Liver (tissue), 8 donors: ENCODE measurements at regions not wholly inside any gene's neighbourhood (a gene's known extent, or its start where the extent isn't known, plus 50 kb on each side); places are given as distances from the start of the nearest gene placed in this dataset.

Experiments used
- DNase-seq: peaks from one replicate; pipeline ENCODE4 v3.0.0-alpha.2; 2017; ENCODE audit warnings: low spot score
- H3K27ac ChIP-seq, 2 donors: one replicate each; pipeline ENCODE4 v1.7.0; 2013; ENCODE audit warnings: inconsistent platforms in 2 of 2, low read length in 2 of 2, control low read depth in 1 of 2, low read depth in 1 of 2, mild to moderate bottlenecking in 1 of 2
- H3K27me3 ChIP-seq, 4 donors: one replicate each; pipeline versions ENCODE4 v1.6.1 to v1.7.0; 2013; ENCODE audit warnings: low read length in 3 of 4, inconsistent platforms in 1 of 4, mild to moderate bottlenecking in 1 of 4, moderate library complexity in 1 of 4; ENCODE audit not compliant: control insufficient read depth in 4 of 4, insufficient read depth in 4 of 4
- H3K36me3 ChIP-seq, 4 donors: one replicate each; pipeline versions ENCODE4 v1.6.1 to v1.7.0; 2013; ENCODE audit warnings: low read length in 3 of 4, mild to moderate bottlenecking in 3 of 4, low read depth in 1 of 4, moderate library complexity in 1 of 4; ENCODE audit not compliant: control insufficient read depth in 4 of 4, insufficient read depth in 3 of 4
- H3K4me1 ChIP-seq, 4 donors: one replicate each; pipeline versions ENCODE4 v1.6.1 to v1.7.0; 2013; ENCODE audit warnings: low read length in 3 of 4, mild to moderate bottlenecking in 3 of 4, moderate library complexity in 1 of 4; ENCODE audit not compliant: control insufficient read depth in 4 of 4, insufficient read depth in 4 of 4
- H3K4me3 ChIP-seq, 3 donors: one replicate each; pipeline versions ENCODE4 v1.6.1 to v1.7.0; 2013; ENCODE audit warnings: low read length in 3 of 3, control low read depth in 1 of 3, low read depth in 1 of 3, mild to moderate bottlenecking in 1 of 3
- H3K9ac ChIP-seq, 2 donors: one replicate each; pipeline ENCODE4 v1.7.0; 2013; ENCODE audit warnings: low read length in 2 of 2, mild to moderate bottlenecking in 2 of 2, moderate library complexity in 2 of 2, control low read depth in 1 of 2, low read depth in 1 of 2
- H3K9me3 ChIP-seq, 4 donors: one replicate each; pipeline versions ENCODE4 v1.6.1 to v1.7.0; 2013; ENCODE audit warnings: low read length in 3 of 4; ENCODE audit not compliant: control insufficient read depth in 4 of 4
- EGR1 ChIP-seq, 2 donors: IDR thresholded peaks; 2 replicates each; pipeline ENCODE4 v1.6.1; 2016 to 2018; ENCODE audit warnings: antibody characterized with exemption in 2 of 2, low read depth in 2 of 2
- FOXA1 ChIP-seq: IDR thresholded peaks from 2 replicates; pipeline ENCODE4 v1.6.1; 2016; ENCODE audit warnings: antibody characterized with exemption
- FOXA2 ChIP-seq: IDR thresholded peaks from 2 replicates; pipeline ENCODE4 v1.6.1; 2016; ENCODE audit warnings: antibody characterized with exemption
- GABPA ChIP-seq, 2 donors: IDR thresholded peaks in 1 of 2; conservative IDR thresholded peaks in 1 of 2; 2 replicates each; pipeline ENCODE4 v1.6.1; 2016; ENCODE audit warnings: antibody characterized with exemption in 2 of 2, mild to moderate bottlenecking in 1 of 2, moderate library complexity in 1 of 2
- HNF4A ChIP-seq, 2 donors: conservative IDR thresholded peaks; 2 replicates each; pipeline ENCODE4 v1.6.1; 2016; ENCODE audit warnings: antibody characterized with exemption in 2 of 2, mild to moderate bottlenecking in 2 of 2
- JUND ChIP-seq, 2 donors: IDR thresholded peaks; 2 replicates each; pipeline ENCODE4 v1.6.1; 2016; ENCODE audit warnings: antibody characterized with exemption in 2 of 2
- NR2F2 ChIP-seq: IDR thresholded peaks from 2 replicates; pipeline ENCODE4 v1.6.1; 2016; ENCODE audit warnings: antibody characterized with exemption
- RAD21 ChIP-seq, 2 donors: IDR thresholded peaks; 2 replicates each; pipeline ENCODE4 v1.6.1; 2016; ENCODE audit warnings: antibody characterized with exemption in 2 of 2, mild to moderate bottlenecking in 2 of 2
- RXRA ChIP-seq, 2 donors: IDR thresholded peaks; 2 replicates each; pipeline ENCODE4 v1.6.1; 2017 to 2018; ENCODE audit warnings: antibody characterized with exemption in 2 of 2, mild to moderate bottlenecking in 1 of 2
- SP1 ChIP-seq: IDR thresholded peaks from 2 replicates; pipeline ENCODE4 v1.6.1; 2018; ENCODE audit warnings: antibody characterized with exemption, mild to moderate bottlenecking
- TAF1 ChIP-seq: conservative IDR thresholded peaks from 2 replicates; pipeline ENCODE4 v1.6.1; 2016; ENCODE audit warnings: antibody characterized with exemption, mild to moderate bottlenecking
- YY1 ChIP-seq: IDR thresholded peaks from 2 replicates; pipeline ENCODE4 v1.6.1; 2016; ENCODE audit warnings: antibody characterized with exemption, mild to moderate bottlenecking
- WGBS: extraction: QIAGEN DNeasy Blood & Tissue Kit; methylation state at CpG from one replicate; pipeline ENCODE4 v1.1.7; 2013; 5-methylcytosine and 5-hydroxymethylcytosine counted together
- TF ChIP-seq, protein P1 (sequence below): fragments of 150-350 bp; IDR thresholded peaks from 2 replicates; pipeline ENCODE4 v1.5.1; 2017; ENCODE audit warnings: improper control_type of control experiment, low read depth, low read length; ENCODE audit not compliant: missing input control
- TF ChIP-seq, protein P2 (sequence below): IDR thresholded peaks from 2 replicates; pipeline ENCODE4 v1.6.1; 2016; ENCODE audit warnings: antibody characterized with exemption, mild to moderate bottlenecking
- TF ChIP-seq, protein P3 (sequence below): IDR thresholded peaks from 2 replicates; pipeline ENCODE4 v1.6.1; 2016; ENCODE audit warnings: antibody characterized with exemption
- TF ChIP-seq, protein P4 (sequence below): IDR thresholded peaks from 2 replicates; pipeline ENCODE4 v1.6.1; 2016; ENCODE audit warnings: antibody characterized with exemption
- TF ChIP-seq, protein P5 (sequence below): IDR thresholded peaks from 2 replicates; pipeline ENCODE4 v1.6.1; 2016; ENCODE audit warnings: antibody characterized with exemption
- donor health status: healthy.
- donor health status: healthy.
- donor health status: healthy.
- donor health status: healthy.
- donor health status: healthy.

DNA sequence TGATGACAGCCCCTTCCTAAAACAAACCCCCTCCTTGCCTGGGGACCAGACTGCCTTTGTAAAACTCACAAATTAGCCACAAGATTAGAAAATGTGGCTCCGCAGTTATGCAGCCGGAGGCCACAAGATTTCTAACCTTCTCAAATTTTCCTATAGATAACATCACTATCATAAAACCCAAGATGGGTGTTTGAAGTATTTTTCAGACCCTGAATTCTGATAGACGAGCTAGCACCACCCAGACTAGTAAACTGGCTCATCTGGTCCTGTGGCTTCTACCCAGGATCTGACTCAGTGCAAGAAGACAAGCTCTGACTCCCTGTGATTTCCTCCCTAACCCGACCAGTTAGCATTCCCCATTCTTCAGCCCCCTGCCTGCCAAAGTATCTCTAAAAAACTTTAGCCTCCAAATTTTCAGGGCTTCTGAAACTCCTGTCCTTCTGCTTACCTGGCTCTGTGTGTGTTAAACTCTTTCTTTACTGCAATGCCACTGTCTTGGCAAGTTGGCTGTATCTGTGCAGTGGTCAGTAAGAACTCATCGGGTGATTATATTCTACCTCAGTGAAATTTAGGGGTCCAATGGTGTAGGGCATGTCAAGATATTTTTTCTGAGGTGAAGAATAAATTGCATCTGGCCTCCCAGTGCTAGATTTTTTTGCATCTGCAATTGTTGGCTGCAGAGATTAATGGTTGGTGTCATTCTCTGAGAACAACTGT is 102.1 kb downstream of the S1PR1 start:
- TF ChIP-seq, protein P1, sequence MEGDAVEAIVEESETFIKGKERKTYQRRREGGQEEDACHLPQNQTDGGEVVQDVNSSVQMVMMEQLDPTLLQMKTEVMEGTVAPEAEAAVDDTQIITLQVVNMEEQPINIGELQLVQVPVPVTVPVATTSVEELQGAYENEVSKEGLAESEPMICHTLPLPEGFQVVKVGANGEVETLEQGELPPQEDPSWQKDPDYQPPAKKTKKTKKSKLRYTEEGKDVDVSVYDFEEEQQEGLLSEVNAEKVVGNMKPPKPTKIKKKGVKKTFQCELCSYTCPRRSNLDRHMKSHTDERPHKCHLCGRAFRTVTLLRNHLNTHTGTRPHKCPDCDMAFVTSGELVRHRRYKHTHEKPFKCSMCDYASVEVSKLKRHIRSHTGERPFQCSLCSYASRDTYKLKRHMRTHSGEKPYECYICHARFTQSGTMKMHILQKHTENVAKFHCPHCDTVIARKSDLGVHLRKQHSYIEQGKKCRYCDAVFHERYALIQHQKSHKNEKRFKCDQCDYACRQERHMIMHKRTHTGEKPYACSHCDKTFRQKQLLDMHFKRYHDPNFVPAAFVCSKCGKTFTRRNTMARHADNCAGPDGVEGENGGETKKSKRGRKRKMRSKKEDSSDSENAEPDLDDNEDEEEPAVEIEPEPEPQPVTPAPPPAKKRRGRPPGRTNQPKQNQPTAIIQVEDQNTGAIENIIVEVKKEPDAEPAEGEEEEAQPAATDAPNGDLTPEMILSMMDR = no peak
- no peak for TF ChIP-seq RAD21 (IDR thresholded peaks at IDR 0.05)
- TF ChIP-seq, protein P2, sequence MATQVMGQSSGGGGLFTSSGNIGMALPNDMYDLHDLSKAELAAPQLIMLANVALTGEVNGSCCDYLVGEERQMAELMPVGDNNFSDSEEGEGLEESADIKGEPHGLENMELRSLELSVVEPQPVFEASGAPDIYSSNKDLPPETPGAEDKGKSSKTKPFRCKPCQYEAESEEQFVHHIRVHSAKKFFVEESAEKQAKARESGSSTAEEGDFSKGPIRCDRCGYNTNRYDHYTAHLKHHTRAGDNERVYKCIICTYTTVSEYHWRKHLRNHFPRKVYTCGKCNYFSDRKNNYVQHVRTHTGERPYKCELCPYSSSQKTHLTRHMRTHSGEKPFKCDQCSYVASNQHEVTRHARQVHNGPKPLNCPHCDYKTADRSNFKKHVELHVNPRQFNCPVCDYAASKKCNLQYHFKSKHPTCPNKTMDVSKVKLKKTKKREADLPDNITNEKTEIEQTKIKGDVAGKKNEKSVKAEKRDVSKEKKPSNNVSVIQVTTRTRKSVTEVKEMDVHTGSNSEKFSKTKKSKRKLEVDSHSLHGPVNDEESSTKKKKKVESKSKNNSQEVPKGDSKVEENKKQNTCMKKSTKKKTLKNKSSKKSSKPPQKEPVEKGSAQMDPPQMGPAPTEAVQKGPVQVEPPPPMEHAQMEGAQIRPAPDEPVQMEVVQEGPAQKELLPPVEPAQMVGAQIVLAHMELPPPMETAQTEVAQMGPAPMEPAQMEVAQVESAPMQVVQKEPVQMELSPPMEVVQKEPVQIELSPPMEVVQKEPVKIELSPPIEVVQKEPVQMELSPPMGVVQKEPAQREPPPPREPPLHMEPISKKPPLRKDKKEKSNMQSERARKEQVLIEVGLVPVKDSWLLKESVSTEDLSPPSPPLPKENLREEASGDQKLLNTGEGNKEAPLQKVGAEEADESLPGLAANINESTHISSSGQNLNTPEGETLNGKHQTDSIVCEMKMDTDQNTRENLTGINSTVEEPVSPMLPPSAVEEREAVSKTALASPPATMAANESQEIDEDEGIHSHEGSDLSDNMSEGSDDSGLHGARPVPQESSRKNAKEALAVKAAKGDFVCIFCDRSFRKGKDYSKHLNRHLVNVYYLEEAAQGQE = no peak
- no peak for TF ChIP-seq RXRA (IDR thresholded peaks at IDR 0.05)
- TF ChIP-seq GABPA (IDR thresholded peaks at IDR 0.05 in 1 of 2, conservative IDR thresholded peaks at IDR 0.05 in 1 of 2) = no peak
- TF ChIP-seq NR2F2 = no peak
- TF ChIP-seq SP1 = no peak
- TF ChIP-seq TAF1 = no peak
- TF ChIP-seq FOXA1 = no peak
- no peak for TF ChIP-seq JUND (IDR thresholded peaks at IDR 0.05)
- TF ChIP-seq HNF4A (conservative IDR thresholded peaks at IDR 0.05) = no peak
- TF ChIP-seq, protein P3, sequence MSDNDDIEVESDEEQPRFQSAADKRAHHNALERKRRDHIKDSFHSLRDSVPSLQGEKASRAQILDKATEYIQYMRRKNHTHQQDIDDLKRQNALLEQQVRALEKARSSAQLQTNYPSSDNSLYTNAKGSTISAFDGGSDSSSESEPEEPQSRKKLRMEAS = no peak
- no peak for TF ChIP-seq EGR1 (IDR thresholded peaks at IDR 0.05; ENCODE audit: low read depth in 2 of 2)
- TF ChIP-seq, protein P4, sequence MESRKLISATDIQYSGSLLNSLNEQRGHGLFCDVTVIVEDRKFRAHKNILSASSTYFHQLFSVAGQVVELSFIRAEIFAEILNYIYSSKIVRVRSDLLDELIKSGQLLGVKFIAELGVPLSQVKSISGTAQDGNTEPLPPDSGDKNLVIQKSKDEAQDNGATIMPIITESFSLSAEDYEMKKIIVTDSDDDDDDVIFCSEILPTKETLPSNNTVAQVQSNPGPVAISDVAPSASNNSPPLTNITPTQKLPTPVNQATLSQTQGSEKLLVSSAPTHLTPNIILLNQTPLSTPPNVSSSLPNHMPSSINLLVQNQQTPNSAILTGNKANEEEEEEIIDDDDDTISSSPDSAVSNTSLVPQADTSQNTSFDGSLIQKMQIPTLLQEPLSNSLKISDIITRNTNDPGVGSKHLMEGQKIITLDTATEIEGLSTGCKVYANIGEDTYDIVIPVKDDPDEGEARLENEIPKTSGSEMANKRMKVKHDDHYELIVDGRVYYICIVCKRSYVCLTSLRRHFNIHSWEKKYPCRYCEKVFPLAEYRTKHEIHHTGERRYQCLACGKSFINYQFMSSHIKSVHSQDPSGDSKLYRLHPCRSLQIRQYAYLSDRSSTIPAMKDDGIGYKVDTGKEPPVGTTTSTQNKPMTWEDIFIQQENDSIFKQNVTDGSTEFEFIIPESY = no peak
- Histone ChIP-seq H3K4me3 (no peak overlapping the region), H3K9ac (no peak overlapping the region), H3K36me3 (no peaks in the 10 kb centered on the region), H3K27ac (no peak overlapping the region), H3K9me3 (peaks cover 0 to 9% (median 6%) of the 10 kb centered on the region in 4 donors), H3K27me3 (no peaks in the 10 kb centered on the region), H3K4me1 (no peaks in the 10 kb centered on the region)
- 68% methylated on average over 5 of the region's 5 CpGs for WGBS
- no peak for DNase-seq

DNA sequence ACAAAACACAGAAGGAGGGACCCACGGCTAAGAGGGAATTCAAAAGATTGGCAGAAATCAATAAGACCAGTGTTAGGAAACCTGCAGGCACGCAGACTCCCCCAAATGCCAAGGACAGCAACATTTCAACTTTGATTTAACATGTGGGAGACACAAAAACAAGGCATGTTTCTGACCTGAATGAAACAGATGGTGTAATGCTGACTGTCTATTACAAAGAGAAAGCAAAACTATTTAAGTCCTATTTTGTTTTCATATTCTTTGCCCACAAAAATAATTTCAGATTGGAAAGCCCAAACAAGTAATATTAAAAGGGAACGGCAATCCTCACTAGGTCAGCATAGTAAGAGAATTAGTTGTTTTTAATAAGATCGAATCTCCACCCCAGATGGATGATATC is 107.9 kb downstream of the S1PR1 start:
- Histone ChIP-seq H3K27ac (no peak overlapping the region), H3K4me3 (no peak overlapping the region)
- no peak for DNase-seq

More for the DNA sequence above, 107.9 kb downstream of the S1PR1 start:
- 64% methylated on average over 4 of the region's 4 CpGs for WGBS
- Histone ChIP-seq H3K4me1 (no peaks in the 10 kb centered on the region), H3K9me3 (no peaks in the 10 kb centered on the region), H3K27me3 (no peaks in the 10 kb centered on the region), H3K9ac (no peak overlapping the region), H3K36me3 (no peaks in the 10 kb centered on the region)
- no peak for TF ChIP-seq SP1
- TF ChIP-seq RAD21 (IDR thresholded peaks at IDR 0.05) = no peak
- TF ChIP-seq YY1 = no peak
- TF ChIP-seq, protein P3 = no peak
- TF ChIP-seq EGR1 (IDR thresholded peaks at IDR 0.05; ENCODE audit: low read depth in 2 of 2) = no peak
- no peak for TF ChIP-seq FOXA1
- TF ChIP-seq, protein P5, sequence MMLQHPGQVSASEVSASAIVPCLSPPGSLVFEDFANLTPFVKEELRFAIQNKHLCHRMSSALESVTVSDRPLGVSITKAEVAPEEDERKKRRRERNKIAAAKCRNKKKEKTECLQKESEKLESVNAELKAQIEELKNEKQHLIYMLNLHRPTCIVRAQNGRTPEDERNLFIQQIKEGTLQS = no peak
- no peak for TF ChIP-seq NR2F2
- TF ChIP-seq FOXA2 = no peak
- no peak for TF ChIP-seq JUND (IDR thresholded peaks at IDR 0.05)
